NT2/D1 (cell line): ENCODE measurements at regions not wholly inside any gene's neighbourhood (a gene's known extent, or its start where the extent isn't known, plus 50 kb on each side); places are given as distances from the start of the nearest gene placed in this dataset.

Experiments
- DNase-seq: peaks from one replicate; pipeline ENCODE4 v3.0.0-alpha.2; 2011; ENCODE audit warnings: low read depth, low spot score
- H3K27me3 ChIP-seq: 2 replicates; pipeline ENCODE4 v1.6.0; 2011; ENCODE audit warnings: mild to moderate bottlenecking; ENCODE audit not compliant: insufficient read length, insufficient read depth
- H3K36me3 ChIP-seq: 2 replicates; pipeline ENCODE4 v1.6.1; 2011; ENCODE audit warnings: mild to moderate bottlenecking, low read length, mixed read lengths; ENCODE audit not compliant: insufficient read depth, insufficient read length
- H3K4me1 ChIP-seq: 2 replicates; pipeline ENCODE4 v1.5.1; 2011; ENCODE audit not compliant: insufficient read depth, insufficient read length
- H3K4me3 ChIP-seq: 2 replicates; pipeline ENCODE4 v1.5.1; 2011; ENCODE audit warnings: low read depth; ENCODE audit not compliant: insufficient read length
- H3K9ac ChIP-seq: 2 replicates; pipeline ENCODE4 v1.6.0; 2011; ENCODE audit warnings: low read depth; ENCODE audit not compliant: insufficient read length
- H3K9me3 ChIP-seq: 2 replicates; pipeline ENCODE4 v1.5.1; 2011; ENCODE audit warnings: mild to moderate bottlenecking, low read length; ENCODE audit not compliant: insufficient read depth
- SUZ12 ChIP-seq: IDR thresholded peaks from 2 replicates; pipeline ENCODE4 v1.6.1; 2011; ENCODE audit not compliant: insufficient read length, insufficient read depth; ENCODE audit errors: extremely low read depth
- YY1 ChIP-seq: IDR thresholded peaks from 2 replicates; pipeline ENCODE4 v1.6.1; 2011; ENCODE audit not compliant: insufficient read length, insufficient read depth
- ZNF274 ChIP-seq: IDR thresholded peaks from 2 replicates; pipeline ENCODE4 v1.6.1; 2011; ENCODE audit warnings: mild to moderate bottlenecking, low read depth, low read length

- Histone ChIP-seq H3K9ac (no peak overlapping the region), H3K4me3 (no peak overlapping the region), H3K9me3 (no peaks in the 10 kb centered on the region), H3K36me3 (no peaks in the 10 kb centered on the region), H3K27me3 (no peaks in the 10 kb centered on the region), H3K4me1 (no peaks in the 10 kb centered on the region)
- no peak for DNase-seq
- TF ChIP-seq SUZ12: no peak
- no peak for TF ChIP-seq YY1
- TF ChIP-seq ZNF274: no peak
These were observed 1092.6 kb downstream of the TECRL start for GRCh38 chr4:63316633-63317032.

GRCh38 chr4:63315651-63316050, 1093.6 kb downstream of the TECRL start:
- no peaks in the 10 kb centered on the region for H3K9me3 ChIP-seq
- H3K9ac ChIP-seq: no peak overlapping the region
- no peaks in the 10 kb centered on the region for H3K4me1 ChIP-seq
- H3K27me3 ChIP-seq: no peaks in the 10 kb centered on the region
- H3K36me3 ChIP-seq: no peaks in the 10 kb centered on the region
- no peak for DNase-seq
- H3K4me3 ChIP-seq: no peak overlapping the region
- TF ChIP-seq SUZ12 (no peak), YY1 (no peak), ZNF274 (no peak)

GRCh38 chr4:63308697-63309096, 1100.6 kb downstream of the TECRL start:
- H3K9me3 ChIP-seq: no peaks in the 10 kb centered on the region
- H3K36me3 ChIP-seq: no peaks in the 10 kb centered on the region
- H3K27me3 ChIP-seq: no peaks in the 10 kb centered on the region
- DNase-seq: no peak
- TF ChIP-seq ZNF274 (no peak), SUZ12 (no peak), YY1 (no peak)
- no peak overlapping the region for H3K4me3 ChIP-seq
- no peak overlapping the region for H3K9ac ChIP-seq
- no peaks in the 10 kb centered on the region for H3K4me1 ChIP-seq

GRCh38 chr4:63302792-63303191, 1106.5 kb downstream of the TECRL start:
- Histone ChIP-seq H3K36me3 (no peaks in the 10 kb centered on the region), H3K4me1 (no peaks in the 10 kb centered on the region), H3K9me3 (no peaks in the 10 kb centered on the region), H3K4me3 (no peak overlapping the region), H3K9ac (no peak overlapping the region), H3K27me3 (no peaks in the 10 kb centered on the region)
- TF ChIP-seq ZNF274 (no peak), SUZ12 (no peak), YY1 (no peak)
- no peak for DNase-seq

DNA sequence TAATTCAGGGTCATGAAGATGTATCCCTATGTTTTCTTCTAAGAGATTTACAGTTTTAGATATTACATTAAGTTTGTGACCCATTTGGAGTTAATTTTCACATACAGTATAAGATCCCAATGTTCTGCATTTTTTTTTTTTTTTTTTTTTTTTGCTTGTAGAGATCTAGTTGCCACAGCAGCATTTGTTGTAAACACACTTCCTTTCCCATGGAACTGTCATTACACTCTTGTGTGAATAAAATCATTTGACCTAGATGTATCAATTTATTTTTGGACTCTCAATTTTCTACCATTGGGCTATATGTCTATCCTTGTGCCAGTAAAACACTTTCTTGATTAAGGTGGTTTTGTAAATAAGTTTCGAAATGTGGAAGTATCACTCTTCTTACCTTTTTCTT, 1107.2 kb downstream of the TECRL start:
- H3K4me3 ChIP-seq: no peak overlapping the region
- no peaks in the 10 kb centered on the region for H3K4me1 ChIP-seq
- TF ChIP-seq YY1: no peak
- no peak for TF ChIP-seq SUZ12
- no peak for TF ChIP-seq ZNF274
- no peak overlapping the region for H3K9ac ChIP-seq
- no peak for DNase-seq
- no peaks in the 10 kb centered on the region for H3K36me3 ChIP-seq
- no peaks in the 10 kb centered on the region for H3K9me3 ChIP-seq
- no peaks in the 10 kb centered on the region for H3K27me3 ChIP-seq

- H3K9me3 ChIP-seq: no peaks in the 10 kb centered on the region
- H3K4me1 ChIP-seq: no peaks in the 10 kb centered on the region
- H3K9ac ChIP-seq: no peak overlapping the region
- no peak for TF ChIP-seq SUZ12
- no peak for TF ChIP-seq YY1
- no peak for TF ChIP-seq ZNF274
- no peaks in the 10 kb centered on the region for H3K27me3 ChIP-seq
- no peak overlapping the region for H3K4me3 ChIP-seq
- DNase-seq: no peak
- no peaks in the 10 kb centered on the region for H3K36me3 ChIP-seq
These were observed 1112.5 kb downstream of the TECRL start for GRCh38 chr4:63296773-63297172.

GRCh38 chr4:63275491-63275890, 1133.8 kb downstream of the TECRL start:
- Histone ChIP-seq H3K4me3 (no peak overlapping the region), H3K36me3 (no peaks in the 10 kb centered on the region), H3K9ac (no peak overlapping the region), H3K27me3 (no peaks in the 10 kb centered on the region), H3K9me3 (no peaks in the 10 kb centered on the region), H3K4me1 (no peaks in the 10 kb centered on the region)
- no peak for DNase-seq
- TF ChIP-seq SUZ12 (no peak), YY1 (no peak), ZNF274 (no peak)

DNA sequence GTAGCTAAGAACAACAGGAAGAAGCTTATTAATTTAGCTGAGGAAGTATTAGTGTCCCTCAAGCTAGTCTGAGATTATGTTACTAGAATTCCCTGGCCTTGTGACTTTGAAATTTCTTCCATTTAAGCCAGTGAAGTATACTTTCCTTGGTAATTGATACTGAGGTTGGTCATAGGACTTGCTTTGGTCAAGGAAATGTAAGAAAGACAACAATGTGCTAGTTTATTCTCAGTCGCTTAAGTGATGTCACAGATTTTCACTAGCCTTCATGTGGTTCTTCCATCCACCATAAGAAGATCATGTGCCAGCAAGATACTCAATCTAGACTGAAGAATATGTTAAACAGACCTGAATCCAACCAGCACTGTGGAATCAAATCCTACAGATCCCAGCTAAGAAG, 1140.1 kb downstream of the TECRL start:
- no peaks in the 10 kb centered on the region for H3K36me3 ChIP-seq
- H3K9me3 ChIP-seq: no peaks in the 10 kb centered on the region
- no peaks in the 10 kb centered on the region for H3K27me3 ChIP-seq
- H3K4me3 ChIP-seq: no peak overlapping the region
- H3K9ac ChIP-seq: no peak overlapping the region
- TF ChIP-seq ZNF274 (no peak), YY1 (no peak), SUZ12 (no peak)
- no peaks in the 10 kb centered on the region for H3K4me1 ChIP-seq
- DNase-seq: no peak
